ENCODE measurements at regions not wholly inside any gene's neighbourhood (a gene's known extent, or its start where the extent isn't known, plus 50 kb on each side); places are given as distances from the start of the nearest gene placed in this dataset.
A peak's percentile ranks its signal among the peaks of the same experiment; 100 is the strongest.

DNA sequence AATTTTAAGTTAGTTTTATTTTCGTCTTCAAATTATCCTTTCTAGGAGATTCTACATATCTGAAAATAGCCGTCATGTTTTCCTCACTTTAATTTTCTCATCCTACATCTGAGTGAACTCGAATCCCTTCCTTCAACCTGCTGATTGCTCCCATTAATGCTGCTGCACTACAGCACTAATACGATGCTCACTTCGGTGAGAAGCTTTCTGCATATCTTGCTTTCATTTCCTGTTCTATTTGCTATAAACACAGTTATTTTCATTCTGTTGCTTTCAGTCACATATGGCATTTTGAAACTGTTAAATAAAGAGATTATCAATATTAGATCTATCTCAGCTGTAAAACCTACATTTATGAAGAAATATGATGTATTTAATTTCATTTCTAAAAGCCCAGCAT lies 749.2 kb downstream of the EFNA5 start:
- Histone ChIP-seq H4K5ac (ENCODE audit: insufficient read length, low read depth, low read length) (no peak overlapping the region), H3K79me1 (ENCODE audit: insufficient read depth, low read depth, low read length, poor library complexity, severe bottlenecking) (no peaks in the 10 kb centered on the region), H3T11ph (ENCODE audit: low read length) (no peak overlapping the region), H2BK15ac (ENCODE audit: low read depth, low read length) (no peak overlapping the region), H2BK5ac (ENCODE audit: insufficient read length, low read length) (no peak overlapping the region), H3K4me2 (ENCODE audit: insufficient read depth, insufficient read length, low read length) (no peak overlapping the region), H3K23me2 (ENCODE audit: insufficient read length, low read depth, low read length, poor library complexity, severe bottlenecking) (no peaks in the 10 kb centered on the region), H4K8ac (replicated peaks; ENCODE audit: insufficient read length, low read depth, low read length) (no peak overlapping the region), H3K9me3 (ENCODE audit: control insufficient read depth, low read depth, low read length) (no peaks in the 10 kb centered on the region), H2BK12ac (ENCODE audit: insufficient read length, low read depth, low read length) (no peak overlapping the region), H3K27me3 (ENCODE audit: insufficient read depth, low read length) (no peaks in the 10 kb centered on the region), H2BK120ac (ENCODE audit: low read depth, low read length, poor library complexity, severe bottlenecking) (no peak overlapping the region), H3K18ac (ENCODE audit: insufficient read length, low read depth, low read length) (no peak overlapping the region), H3K23ac (ENCODE audit: insufficient read length, low read depth, low read length) (no peak overlapping the region), H3K79me2 (ENCODE audit: insufficient read depth, low read length) (no peaks in the 10 kb centered on the region), H3K56ac (ENCODE audit: insufficient read length, low read depth, low read length) (no peak overlapping the region), H3K4ac (ENCODE audit: low read depth, low read length) (no peak overlapping the region), H3K27ac (ENCODE audit: insufficient read length, low read depth, low read length) (no peak overlapping the region), H3K4me1 (ENCODE audit: insufficient read depth, low read length) (no peaks in the 10 kb centered on the region), H2AK5ac (ENCODE audit: insufficient read length, low read length) (no peak overlapping the region), H3K9ac (ENCODE audit: extremely low read depth, insufficient read length, low read length) (no peak overlapping the region), H3K14ac (ENCODE audit: insufficient read depth, low read length) (no peak overlapping the region), H2AFZ (ENCODE audit: low read length) (no peak overlapping the region), H4K20me1 (ENCODE audit: control insufficient read depth, insufficient read depth, insufficient read length) (no peaks in the 10 kb centered on the region), H2BK20ac (ENCODE audit: low read depth, low read length, poor library complexity, severe bottlenecking) (no peak overlapping the region), H4K91ac (ENCODE audit: insufficient read length, low read depth, low read length) (no peak overlapping the region)
- no CpG with 5 or more reads among the region's 5 CpGs for WGBS (ENCODE audit: extremely low coverage, insufficient read length, low lambda C conversion rate)
- H3K4me1 Mint-ChIP-seq = no peaks in the 10 kb centered on the region
- H3K36me3 Mint-ChIP-seq (ENCODE audit: insufficient read depth in 1 of 3, low read depth in 3 of 3) = peaks cover 3 to 17% (median 15%) of the 10 kb centered on the region in 3 experiments; a peak in 5 of 7 replicates
- no peak for DNase-seq
- peak overlapping the region in 1 of 3 experiments; percentile 30; a peak in 1 of 7 replicates for H3K27ac Mint-ChIP-seq
- TF ChIP-seq, protein P1, sequence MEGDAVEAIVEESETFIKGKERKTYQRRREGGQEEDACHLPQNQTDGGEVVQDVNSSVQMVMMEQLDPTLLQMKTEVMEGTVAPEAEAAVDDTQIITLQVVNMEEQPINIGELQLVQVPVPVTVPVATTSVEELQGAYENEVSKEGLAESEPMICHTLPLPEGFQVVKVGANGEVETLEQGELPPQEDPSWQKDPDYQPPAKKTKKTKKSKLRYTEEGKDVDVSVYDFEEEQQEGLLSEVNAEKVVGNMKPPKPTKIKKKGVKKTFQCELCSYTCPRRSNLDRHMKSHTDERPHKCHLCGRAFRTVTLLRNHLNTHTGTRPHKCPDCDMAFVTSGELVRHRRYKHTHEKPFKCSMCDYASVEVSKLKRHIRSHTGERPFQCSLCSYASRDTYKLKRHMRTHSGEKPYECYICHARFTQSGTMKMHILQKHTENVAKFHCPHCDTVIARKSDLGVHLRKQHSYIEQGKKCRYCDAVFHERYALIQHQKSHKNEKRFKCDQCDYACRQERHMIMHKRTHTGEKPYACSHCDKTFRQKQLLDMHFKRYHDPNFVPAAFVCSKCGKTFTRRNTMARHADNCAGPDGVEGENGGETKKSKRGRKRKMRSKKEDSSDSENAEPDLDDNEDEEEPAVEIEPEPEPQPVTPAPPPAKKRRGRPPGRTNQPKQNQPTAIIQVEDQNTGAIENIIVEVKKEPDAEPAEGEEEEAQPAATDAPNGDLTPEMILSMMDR (conservative IDR thresholded peaks at IDR 0.05) = no peak
- H3K9me3 Mint-ChIP-seq = peaks cover 4 to 16% of the 10 kb centered on the region in 2 experiments; a peak in 4 of 5 replicates
- no peak overlapping the region for H3K4me3 Mint-ChIP-seq
- H3K27me3 Mint-ChIP-seq (ENCODE audit: low read depth) = no peaks in the 10 kb centered on the region
